ENCODE measurements at regions not wholly inside any gene's neighbourhood (a gene's known extent, or its start where the extent isn't known, plus 50 kb on each side); places are given as distances from the start of the nearest gene placed in this dataset.
"Not testable (repeated sequence)": the region's sequence is repeated elsewhere in the genome, so short reads cannot be mapped to it uniquely, and the experiment has no call there.

DNA sequence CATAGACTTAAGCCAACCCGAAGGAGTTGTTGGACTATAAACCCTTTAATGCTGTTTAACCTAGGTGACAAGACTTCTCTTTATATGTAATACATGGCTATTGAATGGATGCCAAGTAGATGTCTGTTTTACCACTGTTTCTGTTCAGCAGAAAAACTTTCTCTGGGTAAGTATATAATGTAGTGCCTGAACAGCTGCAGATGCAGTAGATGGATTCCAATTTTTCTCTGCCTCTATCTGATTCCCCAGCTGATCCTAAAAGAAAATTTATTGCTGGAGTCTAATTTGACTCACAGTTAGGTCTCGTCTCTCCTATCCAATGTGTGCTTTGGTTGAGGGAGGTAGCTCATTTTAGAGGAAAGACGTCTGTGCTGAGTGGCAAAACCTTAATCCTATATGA lies 256.5 kb upstream of the CBLB start:
- no peak for DNase-seq

- no peak for DNase-seq
These were observed 257.4 kb upstream of the CBLB start for GRCh38 chr3:106126067-106126845.

- DNase-seq, result no peak
These were observed 258.0 kb upstream of the CBLB start for GRCh38 chr3:106126846-106127235.

DNA sequence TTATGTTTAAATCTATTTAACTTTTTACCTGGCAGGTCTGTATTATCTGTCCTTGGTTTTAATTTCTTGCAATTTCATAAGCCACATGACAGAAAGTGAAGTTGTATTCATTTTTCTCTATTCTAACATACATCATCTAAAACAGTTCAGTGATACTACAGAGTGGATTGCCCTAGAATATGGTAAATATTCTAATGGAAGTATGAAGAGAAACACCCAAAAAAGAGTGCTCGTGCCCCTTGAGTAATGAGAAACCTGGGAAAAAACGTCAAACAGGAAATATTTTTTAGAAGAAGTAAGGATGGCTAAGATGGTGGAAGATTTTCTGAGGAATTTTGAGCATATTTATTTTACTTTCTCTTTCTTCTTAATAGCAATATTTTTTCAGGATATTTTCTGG lies 261.1 kb upstream of the CBLB start:
- DNase-seq, result no peak

GRCh38 chr3:106130384-106131198 lies 261.8 kb upstream of the CBLB start:
- peak in 1 of 2 donors; percentile 9 for DNase-seq

DNA sequence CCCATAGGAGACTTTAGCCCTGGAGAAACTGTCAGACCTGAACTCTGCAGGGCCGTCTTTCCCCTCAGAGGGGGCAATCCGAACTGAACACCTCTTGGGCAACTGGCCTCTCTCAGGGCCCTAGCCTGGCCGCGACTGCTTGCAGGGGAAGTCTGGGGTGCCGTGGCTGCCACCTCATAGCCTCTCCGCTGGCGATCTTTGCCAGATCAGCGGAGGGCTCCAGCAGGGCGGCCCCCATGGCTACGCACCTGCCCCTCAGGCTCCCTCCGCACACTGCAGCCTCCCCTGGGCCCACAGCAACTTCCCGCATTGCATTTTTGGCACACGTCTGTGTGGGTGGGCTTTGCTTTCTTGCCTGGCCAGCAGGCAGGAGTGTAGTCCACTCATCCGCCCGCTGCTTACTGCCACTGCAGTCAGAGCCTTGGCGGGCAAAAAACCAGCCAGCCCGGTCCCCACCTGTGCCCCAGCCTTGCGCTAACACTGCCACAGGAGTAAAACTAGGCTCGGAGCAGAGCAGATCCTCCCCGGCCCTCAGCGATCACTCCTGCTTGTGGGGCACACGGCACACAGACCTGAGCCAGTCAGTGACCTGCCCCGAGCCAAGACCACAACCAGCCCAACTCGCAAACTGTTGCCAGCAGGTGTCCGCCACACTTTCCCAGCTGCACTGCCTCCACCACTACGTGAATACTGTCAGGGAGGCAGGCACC lies 266.8 kb upstream of the CBLB start:
- DNase-seq, result no peak

- no peak for DNase-seq
These were observed 271.0 kb upstream of the CBLB start for GRCh38 chr3:106139826-106140225.

GRCh38 chr3:106140431-106140830 lies 271.6 kb upstream of the CBLB start:
- no peak for DNase-seq

DNA sequence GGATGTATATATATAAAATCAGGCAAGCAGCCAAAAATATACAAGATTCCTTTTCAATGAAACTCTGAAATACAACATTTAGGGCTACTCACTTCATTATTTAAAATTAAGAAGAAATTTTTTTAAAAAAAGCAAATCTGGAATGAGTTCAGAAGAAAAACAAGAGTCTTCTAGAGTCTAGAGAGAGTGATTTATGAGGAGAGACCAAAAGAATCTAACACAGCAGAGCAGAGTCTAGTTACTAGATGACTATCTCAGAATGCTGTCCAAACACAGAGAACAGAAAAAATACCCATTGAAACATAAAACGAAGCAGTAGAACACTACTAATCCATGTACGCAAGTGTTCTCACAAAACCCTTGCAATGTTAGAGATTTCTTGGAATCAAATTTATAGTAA lies 275.2 kb upstream of the CBLB start:
- DNase-seq, result no peak

DNA sequence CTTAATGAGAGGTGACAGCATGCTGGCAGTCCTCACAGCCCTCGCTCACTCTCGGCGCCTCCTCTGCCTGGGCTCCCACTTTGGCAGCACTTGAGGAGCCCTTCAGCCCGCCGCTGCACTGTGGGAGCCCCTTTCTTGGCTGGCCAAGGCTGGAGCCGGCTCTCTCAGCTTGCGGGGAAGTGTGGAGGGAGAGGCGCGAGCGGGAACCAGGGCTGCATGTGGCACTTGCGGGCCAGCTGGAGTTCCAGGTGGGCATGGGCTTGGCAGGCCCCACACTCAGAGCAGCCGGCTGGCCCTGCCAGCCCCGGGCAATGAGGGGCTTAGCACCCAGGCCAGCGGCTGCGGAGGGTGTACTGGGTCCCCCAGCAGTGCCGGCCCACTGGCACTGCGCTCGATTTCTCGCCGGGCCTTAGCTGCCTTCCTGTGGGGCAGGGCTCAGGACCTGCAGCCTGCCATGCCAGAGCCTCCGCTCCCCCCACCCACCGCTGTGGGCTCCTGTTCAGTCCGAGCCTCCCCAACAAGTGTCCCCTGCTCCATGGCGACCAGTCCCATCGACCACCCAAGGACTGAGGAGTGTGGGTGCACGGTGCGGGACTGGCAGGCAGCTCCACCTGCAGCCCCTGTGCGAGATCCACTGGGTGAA lies 279.7 kb upstream of the CBLB start:
- DNase-seq, result not testable (repeated sequence)

DNA sequence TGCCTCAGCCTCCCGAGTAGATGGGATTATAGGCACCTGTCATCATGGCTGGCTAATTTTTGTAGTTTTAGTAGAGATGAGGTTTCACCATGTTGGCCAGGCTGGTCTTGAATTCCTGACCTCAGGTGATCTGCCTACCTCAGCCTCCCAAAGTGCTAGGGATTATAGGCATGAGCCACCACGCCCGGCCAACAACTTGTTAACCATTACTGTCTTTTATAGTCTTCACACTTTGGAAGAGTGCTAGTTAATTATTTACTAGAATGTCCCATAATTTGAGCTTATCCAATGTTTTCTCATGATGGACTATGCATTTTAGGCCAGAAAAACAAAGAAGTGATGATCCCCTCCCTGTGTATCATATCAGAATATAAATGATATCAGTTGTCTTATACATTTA lies 288.6 kb upstream of the CBLB start:
- no peak for DNase-seq

DNA sequence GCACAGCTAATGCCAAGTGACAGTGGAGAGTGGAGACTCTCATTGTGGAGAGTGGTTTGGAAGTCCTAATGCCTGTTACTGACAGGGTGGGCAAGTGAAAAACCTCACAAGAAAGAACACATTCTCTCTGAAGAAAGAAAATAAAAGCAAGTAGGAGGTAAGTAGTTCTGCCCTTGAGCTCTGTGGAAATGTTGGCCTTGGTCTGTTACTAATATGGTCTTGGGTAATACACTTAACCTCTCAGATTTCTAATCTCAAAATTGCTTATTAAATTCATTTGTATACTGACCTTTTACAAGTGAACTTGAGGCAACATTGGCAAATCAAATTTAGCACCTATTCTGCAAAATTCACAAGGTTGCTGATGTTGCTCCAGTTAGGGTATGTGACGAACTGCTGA lies 291.6 kb upstream of the CBLB start:
- no peak for DNase-seq

DNA sequence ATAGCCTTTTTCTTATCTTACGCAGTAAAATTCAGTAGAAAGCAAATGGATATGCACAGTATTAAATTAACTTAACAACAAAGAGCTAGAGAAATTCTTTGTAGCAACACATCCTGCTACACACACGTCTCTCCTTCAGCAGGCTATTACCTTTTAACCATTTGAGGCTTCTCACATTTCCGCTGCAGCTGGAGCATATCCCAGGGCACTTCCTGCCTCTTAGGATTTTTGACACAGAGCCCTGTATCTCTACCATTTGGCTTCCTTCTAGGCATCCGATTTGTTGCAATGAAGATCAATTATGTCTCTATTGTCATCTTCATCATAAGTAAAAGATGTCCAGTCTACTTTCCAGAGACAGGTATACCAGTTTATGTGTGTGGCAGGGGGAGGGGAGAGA lies 292.4 kb upstream of the CBLB start:
- DNase-seq, result no peak

DNA sequence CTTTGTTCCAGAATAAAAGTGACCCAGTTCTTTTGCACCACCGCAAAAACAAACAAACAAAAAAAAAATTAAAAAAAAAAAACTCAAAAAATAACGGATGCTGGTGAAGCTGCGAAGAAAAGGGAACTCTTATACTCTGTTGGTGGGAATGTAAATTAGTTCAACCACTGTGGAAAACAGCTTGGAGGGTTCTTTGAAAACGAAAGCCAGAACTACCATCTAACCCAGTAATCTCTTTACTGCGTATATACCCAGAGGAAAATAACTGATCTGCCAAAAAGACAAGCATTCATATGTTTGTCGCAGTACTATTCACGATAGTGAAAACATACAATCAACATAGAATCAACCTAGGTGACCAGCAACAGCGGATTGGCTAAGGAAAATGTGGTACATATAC lies 298.9 kb upstream of the CBLB start:
- DNase-seq, result no peak

- no peak for DNase-seq
These were observed 300.3 kb upstream of the CBLB start for GRCh38 chr3:106168962-106169750.

- no peak for DNase-seq
These were observed 301.8 kb upstream of the CBLB start for GRCh38 chr3:106170636-106171035.

DNA sequence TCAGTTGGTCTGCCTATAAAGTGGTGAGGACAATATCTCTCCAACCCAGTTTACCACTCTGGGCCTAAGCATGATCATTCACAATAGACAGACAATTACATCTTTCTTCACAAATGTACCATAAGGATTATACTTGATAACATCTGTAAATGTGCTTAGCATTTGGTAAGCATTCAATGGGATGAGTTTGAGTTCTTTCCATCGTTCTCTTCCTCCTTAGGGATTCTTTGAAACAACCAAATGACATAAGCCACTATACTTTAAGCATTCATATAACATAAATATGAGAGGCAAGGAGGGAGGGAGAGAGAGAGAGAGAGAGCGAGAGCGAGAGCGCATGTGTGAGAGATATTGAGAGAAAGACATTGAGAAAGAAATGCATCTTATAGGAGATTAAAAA lies 303.3 kb upstream of the CBLB start:
- DNase-seq, result no peak

GRCh38 chr3:106172780-106173179 lies 304.0 kb upstream of the CBLB start:
- DNase-seq, result no peak

DNA sequence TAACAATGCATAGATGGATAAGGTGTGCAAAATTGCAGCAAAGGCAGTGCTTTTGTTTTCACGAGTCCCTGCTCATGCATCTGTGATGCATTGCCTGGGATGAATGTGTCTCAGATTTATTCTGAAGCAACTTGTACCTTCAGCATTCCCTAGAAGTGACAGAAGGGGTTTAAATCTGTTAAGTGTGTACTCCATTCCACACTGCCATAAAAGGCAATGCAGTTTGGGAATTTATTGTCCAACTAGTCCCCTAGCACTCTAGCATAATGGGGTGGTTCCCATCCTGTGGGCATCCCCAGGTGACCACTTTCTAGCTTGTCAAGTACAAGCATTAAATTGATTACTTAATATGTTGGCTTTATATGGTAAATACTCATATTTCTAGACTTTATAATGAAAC lies 306.5 kb upstream of the CBLB start:
- DNase-seq, result no peak

DNA sequence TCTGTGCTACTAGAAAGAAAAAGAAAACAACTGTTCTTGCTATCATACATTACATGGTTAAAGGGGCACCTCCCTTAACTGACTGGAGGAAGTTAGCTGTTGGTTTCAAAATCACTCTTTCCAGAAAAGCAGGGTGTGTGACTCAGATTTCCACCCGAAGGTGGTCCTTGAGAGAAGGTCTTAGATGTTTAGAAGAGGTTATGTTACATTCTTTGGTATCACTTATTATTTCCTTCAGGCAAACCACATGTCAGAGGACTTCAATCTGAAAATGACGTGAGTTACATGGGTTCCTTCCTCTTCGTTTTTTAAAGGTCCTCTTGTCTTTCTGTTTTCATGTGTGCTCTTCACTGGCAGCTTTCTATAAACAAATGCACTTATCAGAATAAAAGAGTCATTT lies 307.9 kb upstream of the CBLB start:
- DNase-seq, result peak; percentile 68 to 70

GRCh38 chr3:106182950-106183511 lies 314.2 kb upstream of the CBLB start:
- DNase-seq, result no peak

- DNase-seq, result no peak
These were observed 315.1 kb upstream of the CBLB start for GRCh38 chr3:106183762-106184391.
